Glutamatergic neuron (in vitro differentiated cells): ENCODE measurements at regions not wholly inside any gene's neighbourhood (a gene's known extent, or its start where the extent isn't known, plus 50 kb on each side); places are given as distances from the start of the nearest gene placed in this dataset.
"Not testable (repeated sequence)": the region's sequence is repeated elsewhere in the genome, so short reads cannot be mapped to it uniquely, and the experiment has no call there.

ENCODE experiments used
- DNase-seq: peaks from one replicate; pipeline ENCODE4 v3.0.0; 2022
- H3K27ac Mint-ChIP-seq: one replicate; pipeline ENCODE4 v1.8.0; 2020; ENCODE audit warnings: mild to moderate bottlenecking, mixed read lengths, inconsistent platforms; ENCODE audit not compliant: unreplicated experiment
- H3K27me3 Mint-ChIP-seq: one replicate; pipeline ENCODE4 v1.8.0; 2020; ENCODE audit warnings: mild to moderate bottlenecking, moderate library complexity, mixed read lengths, inconsistent platforms; ENCODE audit not compliant: unreplicated experiment
- H3K36me3 Mint-ChIP-seq: one replicate; pipeline ENCODE4 v1.8.0; 2020; ENCODE audit warnings: mild to moderate bottlenecking, mixed read lengths, inconsistent platforms; ENCODE audit not compliant: unreplicated experiment
- H3K4me1 Mint-ChIP-seq: one replicate; pipeline ENCODE4 v1.8.0; 2020; ENCODE audit warnings: mild to moderate bottlenecking, low read depth, mixed read lengths, inconsistent platforms; ENCODE audit not compliant: unreplicated experiment
- H3K4me3 Mint-ChIP-seq: one replicate; pipeline ENCODE4 v1.8.0; 2020; ENCODE audit warnings: mild to moderate bottlenecking, mixed read lengths, inconsistent platforms; ENCODE audit not compliant: unreplicated experiment
- H3K9me3 Mint-ChIP-seq: one replicate; pipeline ENCODE4 v1.8.0; 2020; ENCODE audit warnings: mild to moderate bottlenecking, moderate library complexity, mixed read lengths, inconsistent platforms; ENCODE audit not compliant: unreplicated experiment
- TF ChIP-seq, protein P1 (sequence below): fragments of 200-600 bp; sonication (generic); IDR thresholded peaks from one replicate; pipeline ENCODE4 v1.5.0; 2021; ENCODE audit not compliant: partially characterized antibody, unreplicated experiment

GRCh38 chr11:109512680-109513079 is 90.7 kb downstream of the C11orf87 start:
- Mint-ChIP-seq H3K36me3 (no peaks in the 10 kb centered on the region), H3K27me3 (no peaks in the 10 kb centered on the region), H3K9me3 (peaks cover 5% of the 10 kb centered on the region), H3K27ac (no peak overlapping the region), H3K4me1 (peaks cover 13% of the 10 kb centered on the region), H3K4me3 (no peak overlapping the region)
- no peak for DNase-seq
- TF ChIP-seq, protein P1, sequence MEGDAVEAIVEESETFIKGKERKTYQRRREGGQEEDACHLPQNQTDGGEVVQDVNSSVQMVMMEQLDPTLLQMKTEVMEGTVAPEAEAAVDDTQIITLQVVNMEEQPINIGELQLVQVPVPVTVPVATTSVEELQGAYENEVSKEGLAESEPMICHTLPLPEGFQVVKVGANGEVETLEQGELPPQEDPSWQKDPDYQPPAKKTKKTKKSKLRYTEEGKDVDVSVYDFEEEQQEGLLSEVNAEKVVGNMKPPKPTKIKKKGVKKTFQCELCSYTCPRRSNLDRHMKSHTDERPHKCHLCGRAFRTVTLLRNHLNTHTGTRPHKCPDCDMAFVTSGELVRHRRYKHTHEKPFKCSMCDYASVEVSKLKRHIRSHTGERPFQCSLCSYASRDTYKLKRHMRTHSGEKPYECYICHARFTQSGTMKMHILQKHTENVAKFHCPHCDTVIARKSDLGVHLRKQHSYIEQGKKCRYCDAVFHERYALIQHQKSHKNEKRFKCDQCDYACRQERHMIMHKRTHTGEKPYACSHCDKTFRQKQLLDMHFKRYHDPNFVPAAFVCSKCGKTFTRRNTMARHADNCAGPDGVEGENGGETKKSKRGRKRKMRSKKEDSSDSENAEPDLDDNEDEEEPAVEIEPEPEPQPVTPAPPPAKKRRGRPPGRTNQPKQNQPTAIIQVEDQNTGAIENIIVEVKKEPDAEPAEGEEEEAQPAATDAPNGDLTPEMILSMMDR, result no peak

DNA sequence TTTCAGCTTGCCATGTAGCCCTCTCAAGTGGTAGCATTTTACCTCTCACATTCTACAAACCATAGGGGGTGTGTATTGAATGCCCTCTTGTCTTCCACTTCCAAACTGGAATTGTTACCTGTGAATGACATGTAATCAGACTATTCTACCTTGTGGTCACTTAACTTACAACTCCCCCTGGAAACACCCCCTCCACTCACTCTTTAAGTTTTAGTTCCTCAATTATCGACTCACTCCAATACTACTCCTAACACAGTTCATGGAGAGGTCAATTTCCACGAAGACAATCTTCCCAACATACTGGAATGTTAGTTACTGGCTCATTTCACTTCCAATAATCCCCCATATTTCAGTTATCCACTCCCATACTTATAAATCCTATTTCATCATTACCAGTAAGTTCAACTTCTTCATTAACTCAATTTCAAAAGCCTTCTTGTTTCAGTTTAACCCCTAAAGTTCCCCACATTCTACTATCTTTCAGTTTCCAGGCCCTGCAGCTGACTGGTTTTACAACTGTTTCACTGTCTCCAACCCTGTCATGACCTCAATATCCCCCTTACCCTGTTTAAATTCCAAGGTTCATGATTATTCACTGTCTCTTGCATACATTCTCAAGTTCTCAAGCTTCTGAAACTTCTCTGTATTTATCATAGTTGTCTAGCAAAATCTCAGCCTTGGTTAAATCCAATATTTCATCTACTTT is 92.5 kb downstream of the C11orf87 start:
- TF ChIP-seq, protein P1, result no peak
- Mint-ChIP-seq H3K4me3 (no peak overlapping the region), H3K27me3 (no peaks in the 10 kb centered on the region), H3K27ac (no peak overlapping the region), H3K4me1 (peaks cover 3% of the 10 kb centered on the region), H3K9me3 (no peaks in the 10 kb centered on the region), H3K36me3 (no peaks in the 10 kb centered on the region)
- no peak for DNase-seq

DNA sequence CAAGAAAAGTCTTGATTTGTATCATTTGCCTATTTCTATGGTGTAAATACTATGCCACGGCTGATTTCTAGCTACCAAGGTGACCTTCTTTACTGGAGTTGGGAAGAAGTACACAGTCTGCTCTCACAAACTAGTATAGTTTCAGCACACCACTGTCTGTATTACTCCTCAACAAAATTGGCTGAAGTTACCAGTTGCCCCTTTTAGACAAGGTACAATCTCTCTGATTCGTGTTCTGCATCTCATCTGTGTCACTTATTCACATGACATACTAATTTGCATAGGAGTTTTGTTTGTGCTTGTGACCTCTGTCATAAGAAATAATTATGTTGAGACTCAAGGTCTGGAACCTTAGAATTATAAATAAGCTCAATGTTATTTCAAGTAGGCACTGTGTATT is 97.3 kb downstream of the C11orf87 start:
- Mint-ChIP-seq H3K36me3 (no peaks in the 10 kb centered on the region), H3K27me3 (no peaks in the 10 kb centered on the region), H3K4me1 (no peaks in the 10 kb centered on the region), H3K27ac (no peak overlapping the region), H3K9me3 (no peaks in the 10 kb centered on the region), H3K4me3 (no peak overlapping the region)
- TF ChIP-seq, protein P1, result no peak
- DNase-seq, result no peak

DNA sequence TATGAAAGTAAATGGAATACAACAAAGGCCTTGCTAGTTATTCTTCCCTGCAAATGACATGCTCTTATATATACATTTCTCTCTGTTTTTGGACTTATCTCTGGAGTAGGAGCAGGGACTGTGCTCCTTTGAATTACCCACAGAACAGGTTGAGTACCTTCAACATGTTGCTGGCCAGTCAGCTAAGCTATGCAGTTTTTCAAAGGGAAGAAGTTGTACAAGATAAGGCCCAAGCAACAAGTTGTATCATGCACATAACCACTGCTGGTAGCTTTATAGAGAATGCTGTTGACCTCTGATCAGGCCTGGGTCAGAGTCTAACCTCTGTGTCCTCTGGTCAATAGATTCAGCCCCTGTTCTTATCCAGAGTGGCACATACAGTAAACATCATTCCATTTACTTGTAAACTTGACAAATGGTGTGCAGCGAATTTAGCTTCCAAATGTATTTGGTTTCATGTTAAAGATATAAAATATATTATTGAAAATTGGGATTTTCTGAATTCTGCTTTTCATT is 99.6 kb downstream of the C11orf87 start:
- H3K4me3 Mint-ChIP-seq, result no peak overlapping the region
- H3K4me1 Mint-ChIP-seq, result peaks cover 1% of the 10 kb centered on the region
- H3K27ac Mint-ChIP-seq, result no peak overlapping the region
- no peaks in the 10 kb centered on the region for H3K27me3 Mint-ChIP-seq
- H3K9me3 Mint-ChIP-seq, result peaks cover 2% of the 10 kb centered on the region
- TF ChIP-seq, protein P1, result no peak
- no peaks in the 10 kb centered on the region for H3K36me3 Mint-ChIP-seq
- no peak for DNase-seq

DNA sequence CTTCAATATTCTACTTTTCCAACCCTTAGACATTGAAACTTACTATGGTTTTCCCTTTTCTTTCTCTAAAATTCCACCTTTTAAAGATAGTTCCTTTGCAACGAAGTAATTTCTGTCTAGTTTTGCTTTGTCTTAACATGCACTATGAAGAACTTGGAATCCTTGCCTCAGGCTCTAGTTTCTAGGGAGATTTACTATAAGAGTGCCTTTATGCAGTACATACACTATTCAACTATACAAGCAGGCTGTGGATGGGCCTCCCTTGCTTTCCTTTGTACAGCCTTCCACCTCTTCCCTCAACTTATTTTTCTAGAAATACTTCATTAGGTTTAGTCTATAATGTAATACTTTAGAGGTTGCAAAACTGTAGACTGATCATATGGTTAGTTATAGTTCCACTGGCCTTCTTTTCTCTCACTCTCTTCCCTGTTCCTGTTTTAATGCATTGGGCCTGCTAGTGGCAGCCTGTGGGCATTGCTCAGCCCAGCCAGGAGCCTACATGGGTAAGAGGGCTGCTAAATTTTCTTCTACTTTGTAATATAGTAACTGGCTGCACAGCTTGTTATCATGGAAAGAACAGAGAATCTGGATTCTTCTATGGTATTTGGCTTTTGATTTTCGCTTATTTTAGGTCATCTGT is 100.2 kb downstream of the C11orf87 start:
- H3K4me1 Mint-ChIP-seq, result peaks cover 1% of the 10 kb centered on the region
- TF ChIP-seq, protein P1, result no peak
- peaks cover 2% of the 10 kb centered on the region for H3K9me3 Mint-ChIP-seq

GRCh38 chr11:109525636-109526035 is 103.6 kb downstream of the C11orf87 start:
- H3K4me1 Mint-ChIP-seq, H3K27me3 Mint-ChIP-seq, H3K36me3 Mint-ChIP-seq, H3K4me3 Mint-ChIP-seq, DNase-seq, H3K27ac Mint-ChIP-seq, H3K9me3 Mint-ChIP-seq: not testable (repeated sequence)

More for the DNA sequence above, 100.2 kb downstream of the C11orf87 start:
- no peak overlapping the region for H3K4me3 Mint-ChIP-seq
- no peaks in the 10 kb centered on the region for H3K36me3 Mint-ChIP-seq
- H3K27me3 Mint-ChIP-seq, result no peaks in the 10 kb centered on the region
- no peak for DNase-seq
- no peak overlapping the region for H3K27ac Mint-ChIP-seq
